ENCODE measurements at regions not wholly inside any gene's neighbourhood (a gene's known extent, or its start where the extent isn't known, plus 50 kb on each side); places are given as distances from the start of the nearest gene placed in this dataset.

DNA sequence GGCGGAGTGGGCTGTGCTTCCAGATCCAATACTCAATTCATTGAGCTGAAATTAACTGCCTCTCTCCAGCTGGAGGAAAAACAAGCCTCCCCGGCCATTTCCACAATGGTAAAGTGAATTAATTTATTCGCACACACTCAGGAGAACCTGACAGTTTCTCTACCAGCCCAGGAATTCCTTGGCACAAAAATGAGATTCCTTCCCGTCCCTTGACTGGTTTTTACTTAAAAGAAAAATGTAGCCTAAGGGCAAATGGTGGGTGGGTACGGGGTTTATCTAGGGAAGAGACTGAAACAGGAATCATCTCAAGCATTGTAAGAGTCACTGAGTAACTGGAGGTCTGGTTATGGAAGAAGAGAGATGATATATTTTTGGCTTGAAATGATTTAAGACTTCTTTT is 102.7 kb downstream of the VCX3A start:
- no peak overlapping the region for H3K27ac ChIP-seq
- no peak overlapping the region for H3K4me2 ChIP-seq
- no peaks in the 10 kb centered on the region for H3K9me3 ChIP-seq
- TF ChIP-seq Cebpa-rat (IDR thresholded peaks at IDR 0.05): no peak
- no peak overlapping the region for H3K9ac ChIP-seq
- H4K20me1 ChIP-seq: no peaks in the 10 kb centered on the region
- no peak overlapping the region for H3K4me3 ChIP-seq
- no peaks in the 10 kb centered on the region for H3K4me1 ChIP-seq
- H3K27me3 ChIP-seq: no peaks in the 10 kb centered on the region
- no peaks in the 10 kb centered on the region for H3K36me3 ChIP-seq

DNA sequence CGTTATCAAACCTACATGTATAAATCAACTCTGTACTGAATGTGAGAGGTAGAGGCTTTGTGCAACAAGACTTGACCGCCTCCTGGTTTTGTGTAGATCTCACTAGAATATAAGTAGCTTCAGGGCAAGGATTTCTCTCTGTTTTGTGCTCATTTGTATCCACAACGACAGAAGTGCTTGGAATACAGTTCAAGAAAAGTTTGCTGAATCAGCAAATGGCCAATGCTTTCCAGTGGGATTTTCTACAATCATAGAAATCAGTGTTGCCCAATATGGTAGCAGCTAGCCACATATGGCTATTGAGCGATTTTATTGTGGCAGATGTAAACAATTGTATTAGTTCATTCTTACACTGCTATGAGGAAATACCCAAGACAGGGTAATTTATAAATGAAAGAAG is 127.4 kb downstream of the VCX3A start:
- no peak overlapping the region for H3K4me2 ChIP-seq
- TF ChIP-seq Cebpa-rat (IDR thresholded peaks at IDR 0.05): no peak
- H3K4me3 ChIP-seq: no peak overlapping the region
- no peaks in the 10 kb centered on the region for H3K9me3 ChIP-seq
- no peaks in the 10 kb centered on the region for H3K4me1 ChIP-seq
- H3K36me3 ChIP-seq: no peaks in the 10 kb centered on the region
- no peaks in the 10 kb centered on the region for H3K27me3 ChIP-seq
- H3K27ac ChIP-seq: no peak overlapping the region
- no peaks in the 10 kb centered on the region for H4K20me1 ChIP-seq
- H3K9ac ChIP-seq: no peak overlapping the region

DNA sequence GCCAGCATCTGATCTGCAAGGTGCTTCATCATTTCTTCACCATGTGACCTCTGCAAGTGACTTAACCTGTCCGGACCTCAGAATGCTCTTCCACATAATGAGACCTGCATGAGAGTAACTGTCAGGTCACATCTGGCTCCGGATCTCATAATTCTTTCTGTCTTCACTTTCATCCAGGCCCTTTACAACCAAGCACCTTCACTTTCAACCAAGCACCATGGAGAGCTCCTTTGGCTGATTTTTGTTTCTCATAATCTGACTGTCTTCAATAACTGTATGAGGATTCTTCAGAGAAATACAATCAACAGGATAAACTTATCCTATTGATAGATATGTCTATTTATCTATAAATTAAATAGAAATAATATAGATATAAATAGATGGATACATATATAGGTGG is 148.1 kb downstream of the VCX3A start:
- Histone ChIP-seq H3K36me3 (no peaks in the 10 kb centered on the region), H3K4me1 (no peaks in the 10 kb centered on the region), H4K20me1 (no peaks in the 10 kb centered on the region), H3K4me3 (no peak overlapping the region), H3K4me2 (no peak overlapping the region), H3K27me3 (no peaks in the 10 kb centered on the region), H3K9ac (no peak overlapping the region), H3K9me3 (no peaks in the 10 kb centered on the region), H3K27ac (no peak overlapping the region)
- no peak for TF ChIP-seq Cebpa-rat (IDR thresholded peaks at IDR 0.05)

DNA sequence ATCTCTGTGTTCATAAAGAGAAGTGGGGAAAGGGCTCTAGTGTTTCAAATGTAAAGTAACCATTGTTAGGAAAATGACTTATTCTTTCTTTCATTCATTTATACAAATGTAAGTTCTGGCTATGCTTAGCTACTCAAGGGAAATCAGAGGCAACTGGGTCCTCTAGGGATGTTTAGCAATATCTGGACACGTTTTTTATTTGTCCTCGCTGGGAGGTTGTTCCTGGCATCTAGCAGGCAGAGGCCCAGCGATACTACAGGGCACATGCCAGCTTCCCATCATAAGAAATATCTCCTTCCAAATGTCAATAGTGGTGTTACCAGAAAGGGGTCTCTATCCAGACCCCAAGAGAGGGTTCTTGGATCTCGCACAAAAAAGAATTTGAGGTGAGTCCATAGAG is 150.0 kb downstream of the VCX3A start:
- no peak overlapping the region for H3K4me2 ChIP-seq
- no peaks in the 10 kb centered on the region for H3K9me3 ChIP-seq
- H3K9ac ChIP-seq: no peak overlapping the region
- no peak overlapping the region for H3K4me3 ChIP-seq
- no peaks in the 10 kb centered on the region for H3K4me1 ChIP-seq
- no peak for TF ChIP-seq Cebpa-rat (IDR thresholded peaks at IDR 0.05)
- no peaks in the 10 kb centered on the region for H3K36me3 ChIP-seq
- no peaks in the 10 kb centered on the region for H4K20me1 ChIP-seq
- H3K27me3 ChIP-seq: no peaks in the 10 kb centered on the region
- no peak overlapping the region for H3K27ac ChIP-seq

DNA sequence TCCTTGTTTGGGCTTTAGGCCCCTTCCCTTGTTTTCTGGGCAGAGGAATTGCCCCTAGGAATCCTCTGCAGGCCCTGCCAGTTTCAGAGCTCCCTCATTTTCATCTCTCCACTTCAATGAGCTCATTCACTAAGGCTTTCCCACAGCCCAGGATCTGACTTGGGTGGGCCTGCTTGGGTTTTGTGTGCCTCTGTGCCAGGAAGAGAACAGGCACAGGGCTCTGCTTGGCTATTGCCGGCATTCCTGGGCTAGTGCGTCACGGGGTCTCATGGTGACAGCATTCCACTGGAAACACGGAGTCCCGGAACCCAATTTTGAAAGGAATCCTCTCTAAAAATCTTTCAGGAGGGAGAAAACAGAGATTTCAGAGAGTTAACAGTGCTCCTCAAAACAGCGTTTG is 150.5 kb downstream of the VCX3A start:
- Histone ChIP-seq H3K9ac (no peak overlapping the region), H3K27ac (no peak overlapping the region), H3K4me1 (no peaks in the 10 kb centered on the region), H3K9me3 (no peaks in the 10 kb centered on the region), H3K27me3 (no peaks in the 10 kb centered on the region), H3K4me3 (no peak overlapping the region), H3K36me3 (no peaks in the 10 kb centered on the region), H3K4me2 (no peak overlapping the region), H4K20me1 (no peaks in the 10 kb centered on the region)
- no peak for TF ChIP-seq Cebpa-rat (IDR thresholded peaks at IDR 0.05)

DNA sequence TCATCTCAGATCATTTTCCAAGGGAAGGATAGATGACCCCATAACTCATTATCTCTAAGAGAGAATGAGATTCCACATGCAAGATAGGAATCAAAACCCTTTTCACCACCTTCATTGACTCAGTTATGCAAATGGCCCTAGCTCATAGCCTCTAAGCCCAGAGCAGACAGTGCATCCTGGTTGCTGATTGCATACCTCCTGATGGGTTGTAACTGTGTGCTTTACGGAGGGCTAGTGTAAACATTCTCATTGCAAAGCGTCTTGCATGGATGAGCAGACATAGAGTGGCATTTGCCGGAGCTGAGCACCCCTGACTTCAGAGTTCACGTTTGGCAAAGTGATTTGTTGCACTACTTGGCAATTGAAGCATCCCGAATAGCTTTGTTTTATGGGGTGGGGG is 151.0 kb downstream of the VCX3A start:
- no peak overlapping the region for H3K27ac ChIP-seq
- no peaks in the 10 kb centered on the region for H3K9me3 ChIP-seq
- H3K9ac ChIP-seq: no peak overlapping the region
- no peaks in the 10 kb centered on the region for H3K27me3 ChIP-seq
- no peaks in the 10 kb centered on the region for H3K4me1 ChIP-seq
- no peaks in the 10 kb centered on the region for H4K20me1 ChIP-seq
- no peak for TF ChIP-seq Cebpa-rat (IDR thresholded peaks at IDR 0.05)
- H3K36me3 ChIP-seq: no peaks in the 10 kb centered on the region
- no peak overlapping the region for H3K4me3 ChIP-seq
- H3K4me2 ChIP-seq: no peak overlapping the region

DNA sequence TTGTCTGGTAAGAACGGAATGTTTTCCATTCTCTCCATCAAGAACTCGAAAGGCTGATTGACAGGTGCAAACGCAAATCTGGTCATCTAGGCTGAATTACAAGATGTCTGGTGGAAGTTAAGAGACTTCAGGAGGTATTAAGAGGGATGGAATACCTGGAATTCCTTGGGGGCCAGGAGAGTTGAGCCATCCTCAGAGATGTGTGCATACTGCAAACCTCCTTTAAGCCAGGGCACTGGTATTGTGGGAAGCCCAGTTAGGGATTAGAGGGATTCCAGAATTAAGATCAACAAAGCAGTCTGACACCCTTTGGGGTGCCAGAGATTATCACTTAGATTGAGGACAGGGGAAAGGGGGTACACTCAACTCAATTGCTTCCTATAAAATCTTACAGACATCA is 151.4 kb downstream of the VCX3A start:
- H3K4me2 ChIP-seq: no peak overlapping the region

DNA sequence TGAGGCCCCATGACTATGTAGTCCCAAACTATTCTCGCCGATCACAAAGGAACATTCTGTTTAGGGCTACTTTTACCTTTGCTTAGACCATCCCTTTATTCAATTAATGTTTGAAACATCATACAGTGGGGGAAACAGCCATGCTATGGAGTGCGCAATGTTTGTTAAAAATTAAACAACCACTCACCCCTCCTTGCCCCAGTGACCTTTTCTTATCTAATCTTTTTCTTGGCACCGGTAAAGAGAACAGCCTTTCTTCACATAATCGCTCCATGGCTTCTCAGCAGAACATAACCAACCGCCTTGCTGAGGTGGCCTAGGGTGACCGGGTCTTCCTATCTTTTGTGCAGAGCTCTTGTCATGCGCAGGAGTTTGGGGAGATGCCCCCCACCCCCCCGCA is 152.6 kb downstream of the VCX3A start:
- no peaks in the 10 kb centered on the region for H3K27me3 ChIP-seq
- TF ChIP-seq Cebpa-rat (IDR thresholded peaks at IDR 0.05): no peak
- H3K9ac ChIP-seq: no peak overlapping the region
- H3K4me3 ChIP-seq: no peak overlapping the region
- no peaks in the 10 kb centered on the region for H4K20me1 ChIP-seq
- no peak overlapping the region for H3K4me2 ChIP-seq
- H3K4me1 ChIP-seq: no peaks in the 10 kb centered on the region
- no peaks in the 10 kb centered on the region for H3K36me3 ChIP-seq
- no peaks in the 10 kb centered on the region for H3K9me3 ChIP-seq
- H3K27ac ChIP-seq: no peak overlapping the region

More for the DNA sequence above, 151.4 kb downstream of the VCX3A start:
- Histone ChIP-seq H3K27ac (no peak overlapping the region), H3K9me3 (no peaks in the 10 kb centered on the region), H4K20me1 (no peaks in the 10 kb centered on the region), H3K9ac (no peak overlapping the region), H3K4me3 (no peak overlapping the region), H3K36me3 (no peaks in the 10 kb centered on the region), H3K27me3 (no peaks in the 10 kb centered on the region), H3K4me1 (no peaks in the 10 kb centered on the region)
- TF ChIP-seq Cebpa-rat (IDR thresholded peaks at IDR 0.05): no peak

DNA sequence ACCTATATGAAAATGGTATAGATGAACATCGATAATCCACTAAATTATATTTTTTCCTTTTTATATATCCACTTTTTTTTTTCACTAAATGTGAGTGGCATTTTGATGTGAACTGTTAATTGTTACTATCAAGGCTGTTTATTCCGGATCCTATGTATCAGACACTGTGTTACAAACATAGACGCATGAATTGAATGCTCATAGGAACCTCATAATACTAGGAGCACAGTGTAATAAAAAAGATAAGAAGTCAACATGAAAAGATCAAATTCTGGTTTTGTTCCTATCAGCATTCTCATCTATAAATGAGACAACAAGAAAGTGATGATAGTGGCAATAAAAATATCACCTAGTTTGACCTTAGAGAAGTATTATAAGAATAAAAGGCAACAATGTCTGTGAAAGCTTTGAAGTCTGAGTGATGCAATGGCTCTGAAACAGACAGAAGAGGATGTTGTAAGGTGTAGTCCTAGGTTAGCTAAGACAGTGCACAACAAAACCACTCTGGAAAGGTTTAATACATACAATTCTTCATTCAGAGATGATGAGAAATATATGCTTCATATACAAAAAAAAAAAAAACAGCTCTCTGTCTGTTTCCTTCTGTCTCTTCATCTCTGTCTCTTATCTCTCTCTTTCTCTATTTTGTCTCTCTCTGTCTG is 148.6 kb upstream of the NLGN4X start:
- no peak overlapping the region for H3K9ac ChIP-seq
- no peak overlapping the region for H3K4me3 ChIP-seq
- no peaks in the 10 kb centered on the region for H3K4me1 ChIP-seq
- H3K9me3 ChIP-seq: no peaks in the 10 kb centered on the region
- H3K27me3 ChIP-seq: no peaks in the 10 kb centered on the region
- no peak overlapping the region for H3K4me2 ChIP-seq
- H3K27ac ChIP-seq: no peak overlapping the region
- no peak for TF ChIP-seq Cebpa-rat (IDR thresholded peaks at IDR 0.05)
- no peaks in the 10 kb centered on the region for H3K36me3 ChIP-seq
- no peaks in the 10 kb centered on the region for H4K20me1 ChIP-seq

DNA sequence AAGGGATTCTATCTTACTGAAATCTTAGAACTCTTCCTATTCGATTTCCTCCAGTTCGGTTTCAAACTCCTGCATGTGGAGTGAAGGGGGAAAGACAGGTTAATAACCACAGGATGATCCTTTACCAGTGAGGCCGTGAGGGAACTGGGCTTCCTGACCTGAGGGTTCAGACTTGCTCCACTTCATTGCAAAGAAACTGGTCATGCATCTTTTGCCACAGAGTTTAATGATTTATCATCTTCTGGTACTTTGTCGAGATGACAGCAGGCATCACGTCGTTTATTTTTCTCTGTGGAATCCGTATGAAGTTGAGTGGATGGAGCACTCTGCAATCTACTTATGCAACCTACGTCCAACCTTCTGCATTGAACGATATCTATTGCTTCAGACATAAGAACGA is 145.9 kb upstream of the NLGN4X start:
- H3K9me3 ChIP-seq: no peaks in the 10 kb centered on the region
- no peaks in the 10 kb centered on the region for H3K4me1 ChIP-seq
- no peak overlapping the region for H3K4me3 ChIP-seq
- H3K9ac ChIP-seq: no peak overlapping the region
- no peak for TF ChIP-seq Cebpa-rat (IDR thresholded peaks at IDR 0.05)
- H3K4me2 ChIP-seq: no peak overlapping the region
- H3K27me3 ChIP-seq: no peaks in the 10 kb centered on the region
- no peak overlapping the region for H3K27ac ChIP-seq
- H4K20me1 ChIP-seq: no peaks in the 10 kb centered on the region
- H3K36me3 ChIP-seq: no peaks in the 10 kb centered on the region

DNA sequence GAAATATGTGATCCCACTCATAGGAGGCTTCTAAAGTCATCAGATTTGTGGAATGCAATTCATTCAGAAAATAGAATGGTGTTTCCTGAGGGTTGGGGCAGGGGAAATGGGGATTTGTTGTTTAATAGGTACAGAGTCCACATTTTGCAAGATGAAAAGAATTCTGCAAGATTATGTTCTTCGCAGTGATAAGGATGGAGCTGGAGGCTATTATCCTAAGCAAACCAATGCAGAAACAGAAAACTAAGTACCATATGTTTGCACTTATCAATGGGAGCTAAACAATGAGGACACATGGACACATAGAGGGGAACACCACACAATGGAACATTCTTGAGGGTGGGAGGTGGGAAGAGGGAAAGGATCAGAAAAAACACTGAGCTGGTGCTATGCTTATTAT is 144.3 kb upstream of the NLGN4X start:
- Histone ChIP-seq H3K9ac (no peak overlapping the region), H4K20me1 (no peaks in the 10 kb centered on the region), H3K27me3 (no peaks in the 10 kb centered on the region), H3K9me3 (no peaks in the 10 kb centered on the region), H3K36me3 (no peaks in the 10 kb centered on the region), H3K4me2 (no peak overlapping the region), H3K4me1 (no peaks in the 10 kb centered on the region), H3K27ac (no peak overlapping the region), H3K4me3 (no peak overlapping the region)
- no peak for TF ChIP-seq Cebpa-rat (IDR thresholded peaks at IDR 0.05)
